Upper lobe of left lung (tissue), 6 donors: ENCODE measurements at regions not wholly inside any gene's neighbourhood (a gene's known extent, or its start where the extent isn't known, plus 50 kb on each side); places are given as distances from the start of the nearest gene placed in this dataset.

Experiments used
- ATAC-seq, 2 donors: fragments of 200-7000 bp; cut with Tn5 transposase; one replicate each; pipeline ENCODE4 v1.9.1; 2022; ENCODE audit warnings: mild to moderate bottlenecking in 2 of 2, moderate library complexity in 2 of 2; ENCODE audit not compliant: low FRiP score in 2 of 2
- DNase-seq, 2 donors: peaks; one replicate each; pipeline ENCODE4 v3.0.0-alpha.2; 2019 to 2020
- H3K27ac ChIP-seq, 4 donors: fragments of 200-600 bp; sonication (generic); one replicate each; pipeline ENCODE4 v1.5.1; 2016 to 2019
- H3K27me3 ChIP-seq, 4 donors: fragments of 200-600 bp; sonication (generic); one replicate each; pipeline ENCODE4 v1.5.1; 2017 to 2019
- H3K36me3 ChIP-seq, 4 donors: fragments of 200-600 bp; sonication (generic); one replicate each; pipeline ENCODE4 v1.5.1; 2016 to 2019
- H3K4me1 ChIP-seq, 4 donors: fragments of 200-600 bp; sonication (generic); one replicate each; pipeline ENCODE4 v1.5.1; 2018 to 2019
- H3K4me3 ChIP-seq, 4 donors: fragments of 200-600 bp; sonication (generic); one replicate each; pipeline ENCODE4 v1.5.1; 2017 to 2019; ENCODE audit warnings: mild to moderate bottlenecking in 2 of 4, moderate library complexity in 1 of 4
- H3K9me3 ChIP-seq, 4 donors: fragments of 200-600 bp; sonication (generic); one replicate each; pipeline ENCODE4 v1.5.1; 2018 to 2019
- CTCF ChIP-seq, 6 experiments: fragments of 450-650 bp in 4 of 6; fragments of 200-600 bp in 2 of 6; sonication (generic) in 2 of 6; IDR thresholded peaks; one replicate each; pipeline ENCODE4 v1.5.1; 2016 to 2019; ENCODE audit warnings: antibody characterized with exemption in 6 of 6
- EP300 ChIP-seq, 4 donors: sonication (generic); formaldehyde crosslinking; IDR thresholded peaks; one replicate each; pipeline ENCODE4 v1.5.1; 2017; ENCODE audit warnings: antibody characterized with exemption in 4 of 4, control low read depth in 2 of 4
- POLR2A ChIP-seq, 4 donors: fragments of 450-650 bp; IDR thresholded peaks; one replicate each; pipeline ENCODE4 v1.5.1; 2016 to 2017; ENCODE audit warnings: antibody characterized with exemption in 4 of 4, mild to moderate bottlenecking in 2 of 4
- POLR2AphosphoS5 ChIP-seq, 2 donors: sonication (generic); formaldehyde crosslinking; IDR thresholded peaks; one replicate each; pipeline ENCODE4 v1.5.1; 2017; ENCODE audit warnings: antibody characterized with exemption in 2 of 2
- WGBS, 2 donors: methylation state at CpG; one replicate each; pipeline ENCODE4 v1.1.5; 2017 to 2018; 5-methylcytosine and 5-hydroxymethylcytosine counted together
- donor health status: DM: no; HTN: no; CAD: no; lungs with moderate emphysema.
- donor health status: DM: no; HTN: yes; CAD: no; lungs with severe emphysema.

DNA sequence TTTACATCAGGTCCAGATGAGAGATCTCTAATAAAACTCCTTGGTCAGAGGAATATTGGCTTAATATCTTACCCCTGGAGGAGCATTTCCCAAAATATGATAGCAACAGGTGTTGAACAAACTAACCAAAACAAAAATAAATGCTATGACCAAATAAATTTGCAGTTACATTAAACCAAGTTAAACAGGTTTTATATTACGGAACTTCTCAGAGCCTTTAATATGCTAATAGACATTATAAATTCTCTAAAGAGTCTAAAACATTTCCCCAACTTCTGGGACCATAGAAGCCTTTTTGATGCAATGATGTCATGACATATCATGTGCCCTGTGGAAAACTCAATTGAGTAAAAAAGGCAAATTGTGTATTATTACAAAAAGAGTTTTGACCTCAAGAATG lies 90.9 kb upstream of the ARMC2 start:
- 94 to 97% methylated on average over 1 of the region's 1 CpG for WGBS, 2 donors
- no peak overlapping the region for H3K27ac ChIP-seq
- TF ChIP-seq CTCF (IDR thresholded peaks at IDR 0.05), result no peak
- TF ChIP-seq POLR2A (IDR thresholded peaks at IDR 0.05), result no peak
- no peak for TF ChIP-seq POLR2AphosphoS5 (IDR thresholded peaks at IDR 0.05)
- TF ChIP-seq EP300 (IDR thresholded peaks at IDR 0.05), result no peak
- H3K4me1 ChIP-seq, result peaks cover 0 to 5% (median 0%) of the 10 kb centered on the region in 4 donors
- no peak for DNase-seq
- H3K36me3 ChIP-seq, result no peaks in the 10 kb centered on the region
- H3K4me3 ChIP-seq, result no peak overlapping the region
- no peaks in the 10 kb centered on the region for H3K9me3 ChIP-seq
- ATAC-seq, result no peak
- no peaks in the 10 kb centered on the region for H3K27me3 ChIP-seq

DNA sequence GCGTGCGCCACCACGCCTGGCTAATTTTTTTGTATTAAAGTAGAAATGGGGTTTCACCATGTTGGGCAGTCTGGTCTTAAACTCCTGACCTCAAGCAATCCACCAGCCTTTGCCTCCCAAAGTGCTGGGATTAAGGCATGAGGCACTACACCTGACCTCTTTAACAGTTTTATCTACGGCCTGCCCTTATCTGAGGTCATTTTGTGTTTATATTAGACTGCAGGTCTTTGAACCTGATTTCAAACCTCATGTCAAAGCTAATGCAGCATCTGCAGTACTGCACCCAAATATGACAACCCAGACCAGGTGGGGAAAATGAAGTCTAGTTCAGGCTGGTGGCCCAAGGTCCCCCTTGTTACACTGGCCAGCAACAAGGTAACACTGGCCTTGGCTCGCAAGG lies 89.3 kb upstream of the ARMC2 start:
- Histone ChIP-seq H3K36me3 (no peaks in the 10 kb centered on the region), H3K27me3 (no peaks in the 10 kb centered on the region), H3K9me3 (no peaks in the 10 kb centered on the region), H3K27ac (no peak overlapping the region), H3K4me1 (no peaks in the 10 kb centered on the region), H3K4me3 (no peak overlapping the region)
- no peak for ATAC-seq
- 85 to 96% methylated on average over 5 of the region's 5 CpGs for WGBS, 2 donors
- TF ChIP-seq EP300 (IDR thresholded peaks at IDR 0.05) (no peak), POLR2A (IDR thresholded peaks at IDR 0.05) (no peak), CTCF (IDR thresholded peaks at IDR 0.05) (no peak), POLR2AphosphoS5 (IDR thresholded peaks at IDR 0.05) (no peak)
- no peak for DNase-seq

DNA sequence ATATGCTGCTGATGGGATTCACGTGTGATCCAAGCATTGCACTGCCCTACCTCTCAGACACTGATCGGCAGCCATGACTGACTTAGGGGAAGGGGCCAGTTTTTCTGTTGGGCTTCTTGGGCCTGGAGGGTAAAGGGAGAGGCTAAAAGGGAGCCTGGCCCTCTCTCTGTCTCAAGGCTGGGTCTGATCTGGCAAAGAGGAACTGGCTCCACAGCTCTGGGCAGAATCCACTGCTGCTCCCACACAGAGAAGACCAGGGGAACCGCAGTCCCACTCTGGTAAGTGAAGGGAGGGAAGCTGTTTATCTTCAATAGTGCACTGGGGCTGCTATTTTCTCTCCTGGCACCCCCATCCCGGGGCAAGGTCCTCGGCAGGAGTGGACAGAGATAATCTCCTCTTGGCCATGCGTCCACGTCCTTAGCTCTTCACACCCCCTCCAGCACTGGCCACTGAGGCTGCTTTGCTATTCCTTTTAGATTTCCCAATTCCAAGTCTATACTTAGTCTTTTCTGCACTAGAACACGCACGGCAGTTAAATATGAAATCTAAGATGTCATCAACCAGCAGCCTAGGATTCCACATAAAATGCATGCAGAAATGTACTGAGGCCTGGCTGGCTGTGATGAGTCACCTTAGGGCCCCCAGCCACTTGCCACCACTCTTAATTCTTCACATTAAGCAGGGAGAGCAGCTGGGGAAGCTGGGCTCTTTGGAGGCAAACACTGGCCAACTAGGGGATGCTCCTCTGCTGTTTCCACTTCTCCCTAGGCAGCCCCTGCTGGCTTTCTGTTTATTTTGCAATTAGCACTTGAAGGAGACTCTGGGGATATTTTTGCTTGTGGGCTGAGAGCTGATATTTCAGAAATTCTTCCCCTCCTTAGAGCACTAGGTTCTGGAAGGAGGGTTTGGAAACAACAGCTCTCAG lies 87.8 kb upstream of the ARMC2 start:
- ATAC-seq, result peak in 1 of 2 donors; percentile 14
- Histone ChIP-seq H3K4me3 (no peak overlapping the region), H3K27me3 (no peaks in the 10 kb centered on the region), H3K4me1 (no peaks in the 10 kb centered on the region), H3K36me3 (no peaks in the 10 kb centered on the region), H3K9me3 (no peaks in the 10 kb centered on the region), H3K27ac (no peak overlapping the region)
- no peak for TF ChIP-seq POLR2A (IDR thresholded peaks at IDR 0.05)
- TF ChIP-seq CTCF (IDR thresholded peaks at IDR 0.05), result no peak
- TF ChIP-seq POLR2AphosphoS5 (IDR thresholded peaks at IDR 0.05), result no peak
- TF ChIP-seq EP300 (IDR thresholded peaks at IDR 0.05), result no peak
- DNase-seq, result no peak
- WGBS, 2 donors, result 84 to 90% methylated on average over 9 of the region's 9 CpGs

- no peak overlapping the region for H3K4me3 ChIP-seq
- no peak overlapping the region for H3K27ac ChIP-seq
- DNase-seq, result no peak
- H3K36me3 ChIP-seq, result no peaks in the 10 kb centered on the region
- no peaks in the 10 kb centered on the region for H3K27me3 ChIP-seq
- WGBS, 2 donors, result 55 to 58% methylated on average over 1 of the region's 1 CpG
- ATAC-seq, result no peak
- TF ChIP-seq EP300 (IDR thresholded peaks at IDR 0.05), result no peak
- no peak for TF ChIP-seq CTCF (IDR thresholded peaks at IDR 0.05)
- TF ChIP-seq POLR2AphosphoS5 (IDR thresholded peaks at IDR 0.05), result no peak
- TF ChIP-seq POLR2A (IDR thresholded peaks at IDR 0.05), result no peak
- no peaks in the 10 kb centered on the region for H3K9me3 ChIP-seq
- no peaks in the 10 kb centered on the region for H3K4me1 ChIP-seq
These were observed 85.8 kb upstream of the ARMC2 start for GRCh38 chr6:108762394-108762793.
